ENCODE measurements at regions not wholly inside any gene's neighbourhood (a gene's known extent, or its start where the extent isn't known, plus 50 kb on each side); places are given as distances from the start of the nearest gene placed in this dataset.
"Not testable (repeated sequence)": the region's sequence is repeated elsewhere in the genome, so short reads cannot be mapped to it uniquely, and the experiment has no call there.

DNA sequence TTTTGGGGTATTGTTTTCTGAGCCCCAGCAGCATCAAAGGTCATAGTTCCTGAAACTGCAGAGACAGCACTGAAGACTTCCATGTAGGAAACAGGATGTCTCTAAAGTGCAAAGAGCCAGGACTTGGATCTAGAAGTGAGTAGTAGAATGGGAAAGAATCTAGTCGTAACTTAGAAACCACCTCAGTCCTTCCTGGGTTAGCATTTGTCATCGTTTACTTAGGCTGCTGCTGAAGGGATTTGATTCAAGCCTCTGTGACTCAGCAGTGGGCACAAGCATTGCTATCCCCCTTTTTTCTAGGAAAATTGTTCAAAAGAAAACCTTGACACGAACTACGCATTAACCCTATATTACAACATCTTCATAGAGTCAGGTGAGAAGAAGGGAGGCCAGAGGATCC is 109.1 kb downstream of the FAM72C start:
- not testable (repeated sequence) for H3K4me3 ChIP-seq (ENCODE audit: insufficient read depth, low read depth, low read length); DNase-seq; H3K27me3 ChIP-seq (ENCODE audit: control insufficient read depth, insufficient read depth, low read length); H3K36me3 ChIP-seq (replicated peaks; ENCODE audit: control insufficient read depth, insufficient read depth, low read length)

DNA sequence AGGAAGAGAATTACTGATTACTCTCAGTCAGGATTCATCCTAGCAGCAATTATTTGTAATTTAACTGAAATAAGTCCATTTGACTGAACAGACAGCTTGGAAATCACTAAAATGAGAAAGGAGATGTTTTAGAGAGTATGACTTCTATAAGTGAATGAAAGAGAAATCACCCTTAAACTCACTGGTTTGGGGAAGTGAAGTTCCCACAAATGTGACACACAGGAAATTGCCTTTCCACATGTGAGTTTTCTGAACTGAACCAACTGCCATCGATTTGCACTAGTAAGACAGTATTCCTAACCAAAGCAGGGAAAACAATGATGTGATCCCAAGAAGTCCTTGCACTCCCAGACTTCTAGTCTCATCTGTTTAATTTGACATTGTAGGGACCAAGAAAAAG is 110.5 kb downstream of the FAM72C start:
- DNase-seq; H3K36me3 ChIP-seq (replicated peaks; ENCODE audit: control insufficient read depth, insufficient read depth, low read length); H3K4me3 ChIP-seq (ENCODE audit: insufficient read depth, low read depth, low read length): not testable (repeated sequence)

DNA sequence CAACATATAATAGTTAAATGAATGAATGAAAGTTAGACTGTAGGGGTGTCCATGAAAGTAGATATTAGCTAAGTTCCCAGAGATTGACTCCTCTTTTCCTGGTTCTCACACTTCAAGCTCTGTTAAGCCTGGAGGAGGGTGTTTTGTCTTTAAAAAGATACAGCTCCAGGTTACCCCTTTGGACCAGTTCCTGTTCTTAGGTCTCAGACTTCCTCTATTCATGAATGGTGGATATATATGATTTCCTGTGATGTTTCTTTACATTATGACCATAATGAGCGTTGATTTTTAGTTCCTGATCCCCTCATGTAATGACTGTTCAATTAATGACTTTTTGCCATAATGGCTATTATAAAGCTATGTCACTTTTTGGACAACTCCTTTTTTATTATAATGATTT is 115.9 kb downstream of the FAM72C start:
- not testable (repeated sequence) for DNase-seq; H3K36me3 ChIP-seq (replicated peaks; ENCODE audit: control insufficient read depth, insufficient read depth, low read length); H3K27me3 ChIP-seq (ENCODE audit: control insufficient read depth, insufficient read depth, low read length); H3K4me3 ChIP-seq (ENCODE audit: insufficient read depth, low read depth, low read length)

More for the DNA sequence above, 110.5 kb downstream of the FAM72C start:
- H3K27me3 ChIP-seq (ENCODE audit: control insufficient read depth, insufficient read depth, low read length): not testable (repeated sequence)

DNA sequence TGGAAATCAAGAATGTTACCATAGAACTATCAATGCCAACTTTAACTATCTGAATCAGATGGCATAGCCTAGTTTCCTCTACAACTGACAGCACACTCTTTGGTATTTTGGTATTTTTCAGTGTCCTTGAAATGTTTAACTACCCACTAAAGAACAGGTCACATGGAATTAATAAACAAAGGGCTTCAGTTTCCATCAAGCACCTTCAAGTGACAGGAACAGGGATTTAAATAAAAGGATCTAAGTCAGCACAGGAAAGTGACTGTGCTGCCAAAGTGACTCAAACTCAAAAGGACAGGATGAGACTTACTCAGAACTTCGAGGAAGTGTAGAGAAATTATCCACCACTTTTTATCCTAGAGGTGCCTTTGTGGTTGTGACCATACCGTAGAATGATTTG is 117.7 kb downstream of the FAM72C start:
- not testable (repeated sequence) for H3K4me3 ChIP-seq (ENCODE audit: insufficient read depth, low read depth, low read length); DNase-seq; H3K27me3 ChIP-seq (ENCODE audit: control insufficient read depth, insufficient read depth, low read length); H3K36me3 ChIP-seq (replicated peaks; ENCODE audit: control insufficient read depth, insufficient read depth, low read length)

DNA sequence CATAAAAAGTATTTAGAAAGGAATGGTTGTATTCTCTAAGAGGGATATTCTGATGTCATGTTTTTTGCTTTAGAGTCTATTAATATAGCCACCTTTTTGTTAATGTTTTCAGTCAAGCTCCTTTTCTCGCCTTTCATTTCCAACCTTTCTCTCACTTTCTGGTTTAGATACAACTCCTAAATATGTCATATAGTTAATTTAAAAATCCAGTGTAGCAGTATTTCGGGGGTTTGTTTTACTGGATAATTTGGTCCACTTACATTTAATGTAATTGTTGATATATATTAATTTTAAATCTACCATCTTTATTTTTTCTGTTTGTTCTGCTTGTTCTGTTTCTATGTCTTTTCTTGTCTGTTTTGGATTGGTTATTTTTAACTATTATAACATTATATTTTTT is 121.1 kb downstream of the FAM72C start:
- H3K4me3 ChIP-seq (ENCODE audit: insufficient read depth, low read depth, low read length); H3K27me3 ChIP-seq (ENCODE audit: control insufficient read depth, insufficient read depth, low read length); H3K36me3 ChIP-seq (replicated peaks; ENCODE audit: control insufficient read depth, insufficient read depth, low read length); DNase-seq: not testable (repeated sequence)

DNA sequence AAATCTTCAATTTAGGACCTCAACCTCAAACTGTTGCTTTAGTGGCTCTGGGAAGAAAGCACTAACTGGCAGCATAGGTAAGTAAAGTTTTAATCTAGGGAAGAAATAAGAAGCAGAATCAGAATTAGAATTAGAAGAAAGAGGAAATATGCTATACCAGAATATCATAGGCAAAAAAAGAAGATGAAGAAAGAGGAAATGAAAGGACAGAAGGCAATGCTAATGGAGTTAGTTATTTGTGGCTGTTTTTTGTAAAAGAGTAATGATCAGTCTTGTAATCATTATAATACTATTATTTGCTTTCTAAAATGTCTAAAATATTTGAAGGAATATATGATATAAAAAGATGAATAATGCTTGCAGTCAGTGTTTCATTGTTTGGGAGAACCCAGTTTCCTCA is 122.9 kb downstream of the FAM72C start:
- not testable (repeated sequence) for H3K27me3 ChIP-seq (ENCODE audit: control insufficient read depth, insufficient read depth, low read length); H3K4me3 ChIP-seq (ENCODE audit: insufficient read depth, low read depth, low read length); H3K36me3 ChIP-seq (replicated peaks; ENCODE audit: control insufficient read depth, insufficient read depth, low read length); DNase-seq

DNA sequence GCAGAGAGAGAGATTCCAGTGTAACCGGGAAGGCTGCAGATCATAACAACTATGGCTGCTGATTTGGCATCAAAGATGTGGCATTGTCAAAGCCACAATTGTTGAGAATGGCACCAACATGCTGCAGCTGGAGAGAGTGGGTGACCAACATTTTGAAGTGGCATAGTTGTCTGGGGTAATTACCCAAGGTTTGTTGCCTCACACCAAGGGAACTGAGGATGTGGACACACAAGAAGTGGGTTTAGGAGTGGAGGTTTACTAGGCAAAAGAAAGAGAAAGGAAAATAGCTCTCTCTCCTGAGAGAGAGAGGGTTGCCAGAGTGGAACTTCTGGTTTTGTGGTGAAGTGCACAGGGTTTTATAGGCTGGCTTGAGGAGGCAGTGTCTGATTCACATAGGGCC is 126.6 kb downstream of the FAM72C start:
- not testable (repeated sequence) for H3K36me3 ChIP-seq (replicated peaks; ENCODE audit: control insufficient read depth, insufficient read depth, low read length); H3K27me3 ChIP-seq (ENCODE audit: control insufficient read depth, insufficient read depth, low read length); H3K4me3 ChIP-seq (ENCODE audit: insufficient read depth, low read depth, low read length); DNase-seq

DNA sequence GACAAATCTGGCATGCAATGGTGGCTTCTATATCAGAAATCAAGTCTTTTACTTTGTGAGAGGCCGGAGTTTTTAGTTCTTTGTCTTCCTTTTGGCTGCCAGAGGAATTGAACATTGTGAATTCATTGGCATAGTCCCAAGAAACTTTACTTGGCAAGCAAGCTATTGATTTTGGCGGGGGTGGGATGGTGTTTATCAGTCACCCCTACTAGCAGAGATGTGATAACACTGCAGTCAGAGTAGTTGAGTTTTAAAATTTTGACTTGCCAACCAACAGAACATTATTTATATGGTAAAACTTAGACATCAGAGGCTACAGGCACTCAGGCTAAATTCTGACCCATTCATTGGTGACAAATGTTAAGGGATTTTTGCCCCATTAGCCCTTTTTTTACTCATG is 129.7 kb downstream of the FAM72C start:
- H3K27me3 ChIP-seq (ENCODE audit: control insufficient read depth, insufficient read depth, low read length); DNase-seq; H3K4me3 ChIP-seq (ENCODE audit: insufficient read depth, low read depth, low read length); H3K36me3 ChIP-seq (replicated peaks; ENCODE audit: control insufficient read depth, insufficient read depth, low read length): not testable (repeated sequence)

DNA sequence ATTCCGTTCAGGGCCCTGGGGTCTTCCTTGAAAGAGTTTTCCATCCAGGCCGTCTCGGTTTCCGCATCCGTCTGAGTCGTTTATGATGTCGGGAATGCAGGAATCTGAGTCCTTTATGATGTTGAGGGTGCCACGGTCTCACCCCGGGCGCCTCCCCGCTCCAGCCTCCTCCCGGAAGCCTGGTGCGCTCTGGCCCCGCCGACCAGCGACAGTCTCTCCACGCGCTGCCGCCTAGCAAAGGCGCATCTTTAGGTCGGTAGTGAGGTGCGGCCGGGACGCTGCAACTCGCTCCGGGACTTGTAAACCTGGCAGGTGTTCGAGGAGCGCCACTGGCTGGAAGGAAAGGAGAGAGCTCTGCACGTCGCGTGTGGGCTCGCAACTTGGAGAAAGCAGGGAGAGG is 132.6 kb downstream of the FAM72C start:
- DNase-seq; H3K27me3 ChIP-seq (ENCODE audit: control insufficient read depth, insufficient read depth, low read length); H3K36me3 ChIP-seq (replicated peaks; ENCODE audit: control insufficient read depth, insufficient read depth, low read length); H3K4me3 ChIP-seq (ENCODE audit: insufficient read depth, low read depth, low read length): not testable (repeated sequence)

DNA sequence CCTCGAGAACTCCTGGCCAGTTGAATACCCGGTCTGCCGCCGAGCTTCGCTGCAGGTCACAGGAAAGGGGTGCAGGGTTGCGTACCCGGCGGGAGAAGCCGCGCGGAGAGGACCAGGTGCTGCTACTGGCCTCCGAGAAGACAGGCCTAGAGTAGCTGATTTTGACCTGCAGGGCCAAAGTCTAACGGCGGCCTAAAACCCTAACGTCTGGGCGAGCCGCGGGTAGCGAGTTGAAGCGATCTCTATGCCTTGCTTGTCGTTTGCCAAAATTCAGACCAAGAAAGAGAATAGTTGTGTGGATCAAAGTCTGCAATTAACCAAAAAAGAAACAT is 133.2 kb downstream of the FAM72C start:
- DNase-seq; H3K36me3 ChIP-seq (replicated peaks; ENCODE audit: control insufficient read depth, insufficient read depth, low read length); H3K4me3 ChIP-seq (ENCODE audit: insufficient read depth, low read depth, low read length); H3K27me3 ChIP-seq (ENCODE audit: control insufficient read depth, insufficient read depth, low read length): not testable (repeated sequence)

DNA sequence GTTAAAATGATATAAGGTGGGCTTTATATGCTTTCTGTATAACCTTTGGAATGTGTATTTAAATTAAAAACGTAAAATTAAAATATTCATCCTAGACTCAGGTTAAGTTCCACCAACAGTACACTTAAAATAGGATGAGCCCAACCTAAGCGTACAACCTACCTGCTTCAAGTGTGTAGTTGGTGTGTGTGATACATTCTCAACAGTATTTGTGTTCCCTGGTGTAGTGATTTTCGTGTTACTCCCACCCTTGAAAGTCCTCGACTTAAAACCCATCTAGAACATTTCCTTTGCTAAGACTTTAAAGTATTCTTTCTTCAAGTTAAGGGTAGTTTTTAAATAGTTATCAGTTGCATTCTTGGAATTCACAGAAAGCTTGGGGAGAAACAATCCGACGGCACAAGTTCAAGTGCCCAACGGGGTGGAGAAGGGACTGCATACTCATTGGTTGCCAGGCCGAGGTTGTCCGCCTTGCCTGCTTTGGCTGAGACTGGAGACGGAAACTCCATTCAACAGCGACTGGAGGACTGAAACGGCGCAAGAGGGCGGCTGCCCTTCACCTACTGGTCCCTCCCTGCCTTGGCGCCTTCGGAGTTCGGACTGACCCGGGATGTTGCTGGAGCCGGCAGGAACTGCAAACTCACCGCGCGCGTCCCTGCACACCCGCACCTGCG is 133.7 kb downstream of the FAM72C start:
- H3K4me3 ChIP-seq (ENCODE audit: insufficient read depth, low read depth, low read length); H3K36me3 ChIP-seq (replicated peaks; ENCODE audit: control insufficient read depth, insufficient read depth, low read length); H3K27me3 ChIP-seq (ENCODE audit: control insufficient read depth, insufficient read depth, low read length); DNase-seq: not testable (repeated sequence)

DNA sequence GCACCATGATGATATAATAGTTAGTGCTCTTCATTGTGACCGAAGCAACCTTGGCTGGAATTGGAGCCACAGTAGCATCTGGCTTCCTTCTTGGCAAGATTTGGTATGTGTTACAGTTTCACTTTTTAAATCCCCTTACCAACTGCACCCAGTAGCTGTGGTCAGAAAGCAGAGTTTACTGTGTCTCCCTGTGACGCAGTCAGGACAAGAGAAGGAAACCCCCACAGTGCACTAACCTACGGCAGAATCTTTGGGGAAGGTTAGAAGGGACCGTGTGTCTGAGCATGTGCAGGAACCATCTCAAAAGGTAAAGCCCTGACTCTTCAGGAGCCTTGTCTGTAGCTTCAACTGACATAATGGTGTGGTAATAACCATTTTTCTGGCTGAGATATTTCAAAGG is 138.4 kb downstream of the FAM72C start:
- not testable (repeated sequence) for H3K27me3 ChIP-seq (ENCODE audit: control insufficient read depth, insufficient read depth, low read length); H3K36me3 ChIP-seq (replicated peaks; ENCODE audit: control insufficient read depth, insufficient read depth, low read length); H3K4me3 ChIP-seq (ENCODE audit: insufficient read depth, low read depth, low read length); DNase-seq

DNA sequence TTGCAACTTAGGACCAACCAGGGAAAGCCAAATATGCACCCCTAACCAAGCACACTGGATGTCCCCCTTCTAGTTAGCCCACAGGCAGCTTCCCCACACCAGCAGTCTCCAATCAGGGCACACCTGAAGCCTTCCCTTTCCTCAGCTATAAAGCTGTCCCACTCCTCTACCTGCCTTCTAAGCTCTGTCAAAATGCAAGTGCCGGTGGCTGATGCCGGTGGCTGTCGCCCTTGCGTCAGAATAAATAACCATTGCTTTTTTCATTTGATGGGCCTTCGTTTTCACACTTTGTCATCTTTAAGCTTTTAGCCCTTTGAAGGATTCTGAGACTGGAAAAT is 139.4 kb downstream of the FAM72C start:
- not testable (repeated sequence) for H3K4me3 ChIP-seq (ENCODE audit: insufficient read depth, low read depth, low read length); H3K36me3 ChIP-seq (replicated peaks; ENCODE audit: control insufficient read depth, insufficient read depth, low read length); DNase-seq; H3K27me3 ChIP-seq (ENCODE audit: control insufficient read depth, insufficient read depth, low read length)

DNA sequence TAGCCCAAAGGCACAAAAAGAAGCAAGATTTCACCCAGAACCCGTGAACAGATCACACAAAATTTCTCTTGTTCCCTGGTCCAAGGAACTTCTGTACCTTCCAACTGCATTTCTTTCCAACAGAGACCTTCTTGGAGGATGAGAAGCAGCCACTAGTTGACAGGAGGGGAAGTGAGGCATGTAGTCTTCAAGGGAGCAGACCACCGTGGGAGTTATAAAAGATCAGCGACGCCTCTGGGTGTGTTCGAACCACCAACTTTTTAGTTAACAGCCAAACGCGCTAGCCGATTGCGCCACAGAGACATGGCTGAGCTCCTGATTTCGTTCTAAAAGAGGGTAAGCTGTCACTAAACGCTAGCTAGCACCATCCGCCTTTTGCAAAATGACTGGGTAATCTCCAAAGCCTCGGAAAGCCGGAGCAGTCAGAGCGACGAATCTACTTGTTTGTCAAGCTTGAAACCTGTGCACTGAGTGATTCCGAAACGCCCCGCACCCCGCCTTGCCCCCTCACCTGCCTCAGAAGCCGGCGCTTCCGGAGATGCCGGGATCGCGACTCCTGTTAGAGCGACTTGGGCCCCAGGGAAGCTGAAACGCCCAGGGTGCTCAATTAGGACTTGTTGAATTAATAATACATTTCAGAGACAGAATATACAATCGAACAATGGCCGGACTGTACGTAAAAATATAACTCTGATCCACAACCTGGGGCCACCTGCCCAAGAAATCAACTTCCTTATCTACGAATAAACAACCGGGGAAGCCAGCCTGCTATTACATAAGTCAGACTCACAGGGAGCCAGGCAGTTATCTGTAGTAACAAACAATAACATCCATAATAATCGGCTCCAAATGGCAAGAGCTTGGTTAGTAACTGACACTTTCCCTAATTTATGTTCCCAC is 140.1 kb downstream of the FAM72C start:
- not testable (repeated sequence) for H3K4me3 ChIP-seq (ENCODE audit: insufficient read depth, low read depth, low read length); H3K27me3 ChIP-seq (ENCODE audit: control insufficient read depth, insufficient read depth, low read length); DNase-seq; H3K36me3 ChIP-seq (replicated peaks; ENCODE audit: control insufficient read depth, insufficient read depth, low read length)

DNA sequence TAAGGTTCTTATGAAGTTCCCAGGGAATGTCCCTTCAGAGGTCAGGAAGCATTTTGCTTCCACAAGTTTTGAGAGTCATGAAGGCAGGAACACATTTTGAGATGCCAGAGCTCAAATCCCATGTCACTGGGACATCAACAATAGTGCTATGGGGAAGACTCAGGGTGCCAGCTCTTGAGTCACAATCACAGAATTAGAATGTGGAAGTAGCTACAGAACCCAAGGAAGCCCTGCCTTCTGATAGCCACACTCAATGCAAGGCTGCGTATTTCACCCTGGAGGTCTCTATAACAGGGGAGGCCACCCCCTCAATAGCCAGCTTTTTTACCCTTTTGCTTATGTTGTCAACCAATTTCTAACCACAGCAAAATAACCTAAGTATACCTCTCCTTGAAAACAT is 145.6 kb downstream of the FAM72C start:
- not testable (repeated sequence) for H3K27me3 ChIP-seq (ENCODE audit: control insufficient read depth, insufficient read depth, low read length); H3K4me3 ChIP-seq (ENCODE audit: insufficient read depth, low read depth, low read length); H3K36me3 ChIP-seq (replicated peaks; ENCODE audit: control insufficient read depth, insufficient read depth, low read length); DNase-seq

Data from H7 (cell line).